ENCODE measurements at regions not wholly inside any gene's neighbourhood (a gene's known extent, or its start where the extent isn't known, plus 50 kb on each side); places are given as distances from the start of the nearest gene placed in this dataset.

DNA sequence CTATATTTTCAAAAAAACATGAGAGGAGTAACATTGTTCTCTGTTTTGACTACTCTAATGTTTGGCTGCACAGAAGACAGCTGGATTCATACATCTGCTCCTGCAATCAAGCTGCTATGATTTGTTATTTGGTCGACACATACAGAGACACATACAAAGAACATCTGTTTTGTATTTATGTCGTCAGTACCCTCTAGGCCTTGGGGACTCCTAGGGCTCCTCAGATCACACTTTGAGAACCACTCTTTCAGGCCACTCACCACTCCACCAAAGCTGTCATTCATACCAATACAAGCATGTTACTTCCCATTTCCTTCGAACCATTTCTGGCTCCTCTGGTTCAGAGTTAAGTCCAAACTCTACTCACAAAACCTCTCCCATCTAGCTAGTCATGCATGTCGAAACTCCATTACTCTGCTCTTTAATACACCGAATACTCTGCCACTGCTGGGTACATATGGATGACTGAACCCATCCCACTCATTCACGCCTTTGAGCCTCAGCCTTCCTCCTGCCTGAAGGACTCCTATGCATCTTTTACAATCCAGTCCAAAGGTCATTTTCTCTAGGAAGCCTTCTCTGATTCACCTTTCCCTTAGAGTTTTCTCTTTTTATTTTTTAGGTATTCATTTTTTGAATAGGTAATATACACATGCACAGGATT, 102.9 kb upstream of the ARHGEF3 start:
- H3K9me3 Mint-ChIP-seq: no peaks in the 10 kb centered on the region
- H3K36me3 Mint-ChIP-seq (ENCODE audit: low read depth): peaks cover 5% of the 10 kb centered on the region
- H3K27me3 Mint-ChIP-seq: no peaks in the 10 kb centered on the region
- TF ChIP-seq CTCF (IDR thresholded peaks at IDR 0.05): no peak
- intact Hi-C loops (cut with micrococcal nuclease): no loop called here
- DNase-seq: no peak
- POLR2A ChIA-PET: no interaction called here
- CTCF ChIA-PET: no interaction called here
- no peak overlapping the region for H3K4me3 Mint-ChIP-seq
- peaks cover under 1% of the 10 kb centered on the region for H3K4me1 Mint-ChIP-seq
- no peak for ATAC-seq (ENCODE audit: low read depth)
- no peak overlapping the region for H3K27ac Mint-ChIP-seq

- Mint-ChIP-seq H3K36me3 (ENCODE audit: low read depth) (no peaks in the 10 kb centered on the region), H3K27me3 (no peaks in the 10 kb centered on the region), H3K4me3 (no peak overlapping the region), H3K9me3 (no peaks in the 10 kb centered on the region), H3K4me1 (peaks cover 3% of the 10 kb centered on the region), H3K27ac (no peak overlapping the region)
- POLR2A ChIA-PET: interaction anchor here (0.8 kb wide), 1 partner anchor 27 kb away, joined by 3 read pairs; no protein-coding TSS in a partner anchor
- CTCF ChIA-PET: no interaction called here
- ATAC-seq (ENCODE audit: low read depth) (no peak), DNase-seq (no peak)
- intact Hi-C loops (cut with micrococcal nuclease): no loop called here
- TF ChIP-seq CTCF (IDR thresholded peaks at IDR 0.05): no peak
Observed at GRCh38 chr3:56903231-56903782, 101.6 kb upstream of the ARHGEF3 start.

- intact Hi-C loops (cut with micrococcal nuclease): no loop called here
- no peaks in the 10 kb centered on the region for H3K9me3 Mint-ChIP-seq
- POLR2A ChIA-PET: interaction anchor here (0.8 kb wide), 1 partner anchor 27 kb away, joined by 3 read pairs; no protein-coding TSS in a partner anchor
- no peak for TF ChIP-seq CTCF (IDR thresholded peaks at IDR 0.05)
- ATAC-seq (ENCODE audit: low read depth): no peak
- H3K4me3 Mint-ChIP-seq: no peak overlapping the region
- CTCF ChIA-PET: no interaction called here
- H3K27me3 Mint-ChIP-seq: no peaks in the 10 kb centered on the region
- H3K4me1 Mint-ChIP-seq: peaks cover 3% of the 10 kb centered on the region
- DNase-seq: no peak
- no peaks in the 10 kb centered on the region for H3K36me3 Mint-ChIP-seq (ENCODE audit: low read depth)
- no peak overlapping the region for H3K27ac Mint-ChIP-seq
Observed at GRCh38 chr3:56902468-56903160, 100.9 kb upstream of the ARHGEF3 start.

DNA sequence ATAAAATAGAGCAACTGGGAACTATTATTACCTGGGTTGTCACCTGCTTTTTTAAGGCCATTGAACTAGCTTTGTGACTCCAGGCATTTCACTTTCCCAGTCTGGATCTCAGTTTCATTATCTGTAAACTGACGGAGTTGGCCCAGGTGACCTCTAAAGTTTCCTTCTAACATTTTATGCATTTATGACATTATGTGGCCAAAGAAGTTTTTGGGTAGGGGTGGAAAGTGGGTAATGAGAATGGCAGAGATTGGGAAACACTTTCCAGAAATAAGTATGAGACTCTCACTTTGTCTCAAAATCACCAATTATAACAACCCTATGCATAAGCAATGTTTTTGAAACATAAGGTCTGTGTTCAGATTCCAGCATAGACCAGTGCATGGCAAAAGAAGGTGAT, 99.1 kb upstream of the ARHGEF3 start:
- Mint-ChIP-seq H3K27ac (no peak overlapping the region), H3K4me3 (no peak overlapping the region), H3K9me3 (no peaks in the 10 kb centered on the region), H3K27me3 (no peaks in the 10 kb centered on the region), H3K4me1 (peaks cover 3% of the 10 kb centered on the region), H3K36me3 (ENCODE audit: low read depth) (no peaks in the 10 kb centered on the region)
- ATAC-seq (ENCODE audit: low read depth): no peak
- POLR2A ChIA-PET: no interaction called here
- intact Hi-C loops (cut with micrococcal nuclease): no loop called here
- no peak for DNase-seq
- TF ChIP-seq CTCF (IDR thresholded peaks at IDR 0.05): no peak
- CTCF ChIA-PET: no interaction called here

DNA sequence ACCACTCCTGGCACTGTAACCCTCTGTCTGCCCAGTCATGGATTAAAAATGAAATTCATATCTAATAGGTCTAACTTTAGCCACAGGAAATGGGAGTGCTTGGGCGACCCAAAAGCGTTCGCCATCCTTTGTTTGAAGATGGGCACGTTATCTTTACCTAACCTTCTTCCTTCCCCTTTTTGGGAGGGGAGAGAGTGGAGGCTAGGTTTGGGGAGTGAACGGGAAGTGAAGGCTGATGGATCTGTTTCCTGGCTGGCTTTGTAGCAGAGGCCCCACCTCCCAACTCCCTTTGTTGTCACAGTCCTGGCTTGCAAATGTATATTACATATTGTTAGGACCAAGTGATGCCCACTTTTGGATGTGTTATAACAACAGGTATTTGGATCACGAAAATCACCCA, 98.1 kb upstream of the ARHGEF3 start:
- no peaks in the 10 kb centered on the region for H3K27me3 Mint-ChIP-seq
- H3K4me3 Mint-ChIP-seq: no peak overlapping the region
- peaks cover 6% of the 10 kb centered on the region for H3K4me1 Mint-ChIP-seq
- POLR2A ChIA-PET: no interaction called here
- no peaks in the 10 kb centered on the region for H3K36me3 Mint-ChIP-seq (ENCODE audit: low read depth)
- no peak for TF ChIP-seq CTCF (IDR thresholded peaks at IDR 0.05)
- ATAC-seq (ENCODE audit: low read depth) (no peak), DNase-seq (no peak)
- H3K27ac Mint-ChIP-seq: no peak overlapping the region
- CTCF ChIA-PET: no interaction called here
- intact Hi-C loops (cut with micrococcal nuclease): no loop called here
- H3K9me3 Mint-ChIP-seq: no peaks in the 10 kb centered on the region
